Activated CD8-positive, alpha-beta T cell treated with anti-CD3 and anti-CD28 coated beads for 36 hours (primary cell): ENCODE measurements at regions not wholly inside any gene's neighbourhood (a gene's known extent, or its start where the extent isn't known, plus 50 kb on each side); places are given as distances from the start of the nearest gene placed in this dataset.

ENCODE experiments used
- ATAC-seq: fragments of 200-7000 bp; cut with Tn5 transposase; one replicate; pipeline ENCODE4 v1.10.0; 2021; ENCODE audit warnings: mild to moderate bottlenecking, moderate library complexity
- CTCF ChIA-PET: fragments of 350-600 bp; sonication (Branson Sonifier 250); formaldehyde crosslinking; loops from one replicate; lab custom pipeline; 2021; ENCODE audit warnings: antibody characterized with exemption; lab: Charles Lee
- POLR2A ChIA-PET: fragments of 350-600 bp; sonication (Branson Sonifier 250); formaldehyde crosslinking; loops from one replicate; lab custom pipeline; 2021; ENCODE audit warnings: antibody characterized with exemption; lab: Charles Lee
- DNase-seq: peaks from one replicate; pipeline ENCODE4 v3.0.0-alpha.2; 2020
- H3K27ac Mint-ChIP-seq: one replicate; pipeline ENCODE4 v1.8.0; 2021; ENCODE audit warnings: mild to moderate bottlenecking, mixed read lengths
- H3K27me3 Mint-ChIP-seq: one replicate; pipeline ENCODE4 v1.8.0; 2021; ENCODE audit warnings: mixed read lengths
- H3K36me3 Mint-ChIP-seq: one replicate; pipeline ENCODE4 v1.8.0; 2021; ENCODE audit warnings: low read depth, mixed read lengths
- H3K4me1 Mint-ChIP-seq: one replicate; pipeline ENCODE4 v1.8.0; 2021; ENCODE audit warnings: low read depth, mixed read lengths
- H3K4me3 Mint-ChIP-seq: one replicate; pipeline ENCODE4 v1.8.0; 2021; ENCODE audit warnings: mild to moderate bottlenecking, moderate library complexity, mixed read lengths
- H3K9me3 Mint-ChIP-seq: one replicate; pipeline ENCODE4 v1.8.0; 2021; ENCODE audit warnings: mixed read lengths
- intact Hi-C: fragments of 100-400 bp; cut with micrococcal nuclease; formaldehyde crosslinking; loops from one replicate; pipeline ENCODE4 v1.10.0; 2022
- TF ChIP-seq, protein P1 (sequence below): fragments of 200-600 bp; IDR thresholded peaks from one replicate; pipeline ENCODE4 v1.8.0; 2022; ENCODE audit warnings: antibody characterized with exemption, mild to moderate bottlenecking

DNA sequence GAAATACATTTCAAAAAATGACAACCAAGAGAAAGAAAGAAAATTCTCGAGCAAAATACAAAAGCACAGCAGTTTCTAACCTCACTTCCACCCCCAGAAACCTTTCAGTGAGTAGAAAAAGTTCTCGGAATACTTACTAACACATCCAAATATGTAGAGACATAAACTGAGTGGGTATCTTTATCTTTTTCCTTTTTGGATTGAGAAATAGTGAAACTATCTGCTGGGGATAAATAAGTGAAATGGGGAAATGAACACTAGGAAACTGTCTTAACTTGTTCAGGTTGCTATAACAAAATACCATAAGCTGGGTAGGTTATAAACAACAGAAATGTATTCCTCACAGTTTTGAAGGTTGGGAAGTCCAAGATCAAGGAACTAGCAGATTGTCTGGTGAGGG lies 72.0 kb downstream of the VCAM1 start:
- no peaks in the 10 kb centered on the region for H3K9me3 Mint-ChIP-seq
- TF ChIP-seq, protein P1, sequence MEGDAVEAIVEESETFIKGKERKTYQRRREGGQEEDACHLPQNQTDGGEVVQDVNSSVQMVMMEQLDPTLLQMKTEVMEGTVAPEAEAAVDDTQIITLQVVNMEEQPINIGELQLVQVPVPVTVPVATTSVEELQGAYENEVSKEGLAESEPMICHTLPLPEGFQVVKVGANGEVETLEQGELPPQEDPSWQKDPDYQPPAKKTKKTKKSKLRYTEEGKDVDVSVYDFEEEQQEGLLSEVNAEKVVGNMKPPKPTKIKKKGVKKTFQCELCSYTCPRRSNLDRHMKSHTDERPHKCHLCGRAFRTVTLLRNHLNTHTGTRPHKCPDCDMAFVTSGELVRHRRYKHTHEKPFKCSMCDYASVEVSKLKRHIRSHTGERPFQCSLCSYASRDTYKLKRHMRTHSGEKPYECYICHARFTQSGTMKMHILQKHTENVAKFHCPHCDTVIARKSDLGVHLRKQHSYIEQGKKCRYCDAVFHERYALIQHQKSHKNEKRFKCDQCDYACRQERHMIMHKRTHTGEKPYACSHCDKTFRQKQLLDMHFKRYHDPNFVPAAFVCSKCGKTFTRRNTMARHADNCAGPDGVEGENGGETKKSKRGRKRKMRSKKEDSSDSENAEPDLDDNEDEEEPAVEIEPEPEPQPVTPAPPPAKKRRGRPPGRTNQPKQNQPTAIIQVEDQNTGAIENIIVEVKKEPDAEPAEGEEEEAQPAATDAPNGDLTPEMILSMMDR = no peak
- ATAC-seq (no peak), DNase-seq (no peak)
- peaks cover 17% of the 10 kb centered on the region for H3K27me3 Mint-ChIP-seq
- H3K27ac Mint-ChIP-seq = no peak overlapping the region
- no peaks in the 10 kb centered on the region for H3K4me1 Mint-ChIP-seq
- no peaks in the 10 kb centered on the region for H3K36me3 Mint-ChIP-seq
- CTCF ChIA-PET = no interaction called here
- POLR2A ChIA-PET = no interaction called here
- H3K4me3 Mint-ChIP-seq = no peak overlapping the region
- intact Hi-C loops = no loop called here

- no peak for ATAC-seq
- no peak overlapping the region for H3K4me3 Mint-ChIP-seq
These were observed 74.1 kb downstream of the VCAM1 start for GRCh38 chr1:100793659-100794058.

GRCh38 chr1:100794748-100795645 lies 75.5 kb downstream of the VCAM1 start:
- Mint-ChIP-seq H3K4me3 (no peak overlapping the region), H3K27ac (no peak overlapping the region), H3K9me3 (no peaks in the 10 kb centered on the region), H3K27me3 (peaks cover 19% of the 10 kb centered on the region), H3K36me3 (no peaks in the 10 kb centered on the region), H3K4me1 (no peaks in the 10 kb centered on the region)
- DNase-seq (no peak), ATAC-seq (no peak)
- CTCF ChIA-PET = no interaction called here
- intact Hi-C loops = no loop called here
- POLR2A ChIA-PET = no interaction called here
- TF ChIP-seq, protein P1 = no peak

More at GRCh38 chr1:100793659-100794058, 74.1 kb downstream of the VCAM1 start:
- Mint-ChIP-seq H3K27ac (no peak overlapping the region), H3K36me3 (no peaks in the 10 kb centered on the region), H3K4me1 (no peaks in the 10 kb centered on the region), H3K9me3 (no peaks in the 10 kb centered on the region), H3K27me3 (peaks cover 21% of the 10 kb centered on the region)
- ChIA-PET POLR2A (no interaction called here), CTCF (no interaction called here)
- intact Hi-C loops = no loop called here
- DNase-seq = no peak
- TF ChIP-seq, protein P1 = no peak

- Mint-ChIP-seq H3K27me3 (peaks cover 19% of the 10 kb centered on the region), H3K27ac (no peak overlapping the region), H3K36me3 (no peaks in the 10 kb centered on the region), H3K4me1 (no peaks in the 10 kb centered on the region), H3K9me3 (peaks cover 3% of the 10 kb centered on the region), H3K4me3 (no peak overlapping the region)
- intact Hi-C loops = no loop called here
- no peak for DNase-seq
- CTCF ChIA-PET = no interaction called here
- POLR2A ChIA-PET = no interaction called here
- no peak for ATAC-seq
- TF ChIP-seq, protein P1 = no peak
These were observed 76.1 kb downstream of the VCAM1 start for GRCh38 chr1:100795646-100795985.

DNA sequence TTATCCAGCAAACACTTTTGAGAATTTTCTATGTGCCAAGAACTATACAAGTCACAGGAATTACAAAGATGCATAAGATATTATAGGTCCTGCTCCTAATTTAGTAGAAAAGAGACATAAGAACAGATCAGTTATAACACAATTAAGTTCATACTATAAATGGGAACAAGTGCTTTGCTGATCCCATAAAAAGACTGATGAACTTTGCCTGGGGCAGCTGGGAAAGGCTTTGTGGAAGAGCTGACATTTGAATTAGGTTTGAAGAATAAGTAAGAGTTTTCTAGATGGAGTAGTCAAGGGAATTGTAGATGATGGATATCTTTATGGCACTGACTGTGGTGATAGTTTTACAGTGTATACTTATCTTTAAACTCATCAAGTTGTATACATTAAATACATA lies 76.5 kb downstream of the VCAM1 start:
- Mint-ChIP-seq H3K9me3 (peaks cover 6% of the 10 kb centered on the region), H3K27ac (no peak overlapping the region), H3K4me1 (no peaks in the 10 kb centered on the region), H3K36me3 (no peaks in the 10 kb centered on the region), H3K4me3 (no peak overlapping the region), H3K27me3 (peaks cover 19% of the 10 kb centered on the region)
- DNase-seq (no peak), ATAC-seq (no peak)
- TF ChIP-seq, protein P1 = no peak
- ChIA-PET CTCF (no interaction called here), POLR2A (no interaction called here)
- intact Hi-C loops = no loop called here
